ENCODE measurements at regions not wholly inside any gene's neighbourhood (a gene's known extent, or its start where the extent isn't known, plus 50 kb on each side); places are given as distances from the start of the nearest gene placed in this dataset.

- no peak for DNase-seq (ENCODE audit: low spot score)
These were observed 362.8 kb downstream of the INHBA start for GRCh38 chr7:41339913-41340676.

GRCh38 chr7:41336981-41337380, 365.9 kb downstream of the INHBA start:
- no peak for DNase-seq (ENCODE audit: low spot score)

- DNase-seq (ENCODE audit: low spot score): no peak
These were observed 366.4 kb downstream of the INHBA start for GRCh38 chr7:41336455-41336952.

GRCh38 chr7:41334071-41334862, 368.6 kb downstream of the INHBA start:
- DNase-seq (ENCODE audit: low spot score): no peak

- no peak for DNase-seq (ENCODE audit: low spot score)
These were observed 369.4 kb downstream of the INHBA start for GRCh38 chr7:41333511-41333910.

GRCh38 chr7:41331194-41331593, 371.7 kb downstream of the INHBA start:
- no peak for DNase-seq (ENCODE audit: low spot score)

- DNase-seq (ENCODE audit: low spot score): no peak
These were observed 374.3 kb downstream of the INHBA start for GRCh38 chr7:41328544-41328943.

GRCh38 chr7:41328131-41328530, 374.8 kb downstream of the INHBA start:
- no peak for DNase-seq (ENCODE audit: low spot score)

- no peak for DNase-seq (ENCODE audit: low spot score)
These were observed 376.3 kb downstream of the INHBA start for GRCh38 chr7:41326616-41327015.

GRCh38 chr7:41323806-41324205, 379.1 kb downstream of the INHBA start:
- DNase-seq (ENCODE audit: low spot score): no peak

GRCh38 chr7:41319581-41319980, 383.3 kb downstream of the INHBA start:
- no peak for DNase-seq (ENCODE audit: low spot score)

- no peak for DNase-seq (ENCODE audit: low spot score)
These were observed 386.5 kb downstream of the INHBA start for GRCh38 chr7:41316410-41316809.

- peak; percentile 38 for DNase-seq (ENCODE audit: low spot score)
These were observed 387.1 kb downstream of the INHBA start for GRCh38 chr7:41315764-41316163.

GRCh38 chr7:41313171-41313570, 389.7 kb downstream of the INHBA start:
- DNase-seq (ENCODE audit: low spot score): no peak

GRCh38 chr7:41312235-41312634, 390.7 kb downstream of the INHBA start:
- DNase-seq (ENCODE audit: low spot score): no peak

- DNase-seq (ENCODE audit: low spot score): no peak
These were observed 391.6 kb downstream of the INHBA start for GRCh38 chr7:41311301-41311700.

- DNase-seq (ENCODE audit: low spot score): no peak
These were observed 396.4 kb downstream of the INHBA start for GRCh38 chr7:41306486-41306885.

GRCh38 chr7:41305001-41305400, 397.9 kb downstream of the INHBA start:
- DNase-seq (ENCODE audit: low spot score): no peak

- no peak for DNase-seq (ENCODE audit: low spot score)
These were observed 399.2 kb downstream of the INHBA start for GRCh38 chr7:41303709-41304108.

GRCh38 chr7:41298409-41298808, 404.5 kb downstream of the INHBA start:
- DNase-seq (ENCODE audit: low spot score): no peak

- no peak for DNase-seq (ENCODE audit: low spot score)
These were observed 405.7 kb downstream of the INHBA start for GRCh38 chr7:41297166-41297565.

- no peak for DNase-seq (ENCODE audit: low spot score)
These were observed 407.5 kb downstream of the INHBA start for GRCh38 chr7:41295455-41295815.

Measured in iPS-NIHi11 (cell line).